Gastrocnemius medialis (tissue), 4 donors: ENCODE measurements at regions not wholly inside any gene's neighbourhood (a gene's known extent, or its start where the extent isn't known, plus 50 kb on each side); places are given as distances from the start of the nearest gene placed in this dataset.
"Not testable (repeated sequence)": the region's sequence is repeated elsewhere in the genome, so short reads cannot be mapped to it uniquely, and the experiment has no call there.

Experiments
- ATAC-seq, 2 donors: fragments of 150-250 bp; one replicate each; pipeline ENCODE4 v1.9.1; 2016
- DNase-seq, 2 donors: peaks; one replicate each; pipeline ENCODE4 v3.0.0-alpha.2; 2019
- H3K27ac ChIP-seq, 4 donors: fragments of 200-600 bp; sonication (generic); 1 replicate in 1 of 4; 2 replicates in 3 of 4; pipeline ENCODE4 v1.5.1; 2016 to 2018; ENCODE audit warnings: mild to moderate bottlenecking in 2 of 4, moderate library complexity in 1 of 4
- H3K27me3 ChIP-seq, 3 donors: fragments of 200-600 bp; sonication (generic) in 2 of 3; 1 replicate in 1 of 3; 2 replicates in 2 of 3; pipeline versions ENCODE4 v1.5.1 to v1.6.0; 2016 to 2019; ENCODE audit warnings: mild to moderate bottlenecking in 1 of 3, moderate library complexity in 1 of 3
- H3K36me3 ChIP-seq, 2 donors: fragments of 200-600 bp; sonication (generic) in 1 of 2; one replicate each; pipeline ENCODE4 v1.5.1; 2017 to 2018
- H3K4me1 ChIP-seq, 2 donors: fragments of 200-600 bp; sonication (generic) in 1 of 2; one replicate each; pipeline ENCODE4 v1.5.1; 2016 to 2017; ENCODE audit warnings: mild to moderate bottlenecking in 2 of 2
- H3K4me3 ChIP-seq, 4 donors: fragments of 200-600 bp; sonication (generic) in 3 of 4; 1 replicate in 1 of 4; 2 replicates in 3 of 4; pipeline ENCODE4 v1.5.1; 2016 to 2019; ENCODE audit warnings: mild to moderate bottlenecking in 2 of 4
- H3K9me3 ChIP-seq, 3 donors: fragments of 200-600 bp; sonication (generic) in 2 of 3; 1 replicate in 1 of 3; 2 replicates in 2 of 3; pipeline ENCODE4 v1.5.1; 2016 to 2019
- CTCF ChIP-seq, 5 experiments: fragments of 450-650 bp in 3 of 5; fragments of 200-600 bp in 2 of 5; sonication (generic) in 2 of 5; IDR thresholded peaks in 4 of 5; conservative IDR thresholded peaks in 1 of 5; 1 replicate in 4 of 5; 2 replicates in 1 of 5; pipeline ENCODE4 v1.5.1; 2016 to 2019; ENCODE audit warnings: antibody characterized with exemption in 5 of 5, mild to moderate bottlenecking in 3 of 5, moderate library complexity in 3 of 5
- POLR2A ChIP-seq, 2 donors: fragments of 450-650 bp; IDR thresholded peaks; one replicate each; pipeline ENCODE4 v1.6.1; 2017; ENCODE audit warnings: antibody characterized with exemption in 2 of 2, mild to moderate bottlenecking in 2 of 2, moderate library complexity in 2 of 2
- in situ Hi-C, 4 donors: fragments of 200-750 bp; cut with MboI; loops; one replicate each; pipeline versions ENCODE4 v1.15.0 to v1.8.0; 2017; ENCODE audit warnings: low sequenced_read_pairs in 4 of 4
- intact Hi-C: fragments of 100-400 bp; cut with DNase I; formaldehyde crosslinking; loops from one replicate; pipeline ENCODE4 v1.15.1; 2023; ENCODE audit warnings: low total_unique reads

GRCh38 chr13:90047600-90047999 is 1299.9 kb upstream of the MIR17HG start:
- Histone ChIP-seq H3K36me3 (no peaks in the 10 kb centered on the region), H3K27me3 (no peaks in the 10 kb centered on the region), H3K9me3 (no peaks in the 10 kb centered on the region), H3K4me1 (no peaks in the 10 kb centered on the region), H3K4me3 (no peak overlapping the region), H3K27ac (no peak overlapping the region)
- ATAC-seq: no peak
- no peak for DNase-seq
- intact Hi-C loops: no loop called here
- in situ Hi-C loops: no loop called here
- TF ChIP-seq CTCF (IDR thresholded peaks at IDR 0.05 in 4 of 5, conservative IDR thresholded peaks at IDR 0.05 in 1 of 5) (no peak), POLR2A (IDR thresholded peaks at IDR 0.05) (no peak)

DNA sequence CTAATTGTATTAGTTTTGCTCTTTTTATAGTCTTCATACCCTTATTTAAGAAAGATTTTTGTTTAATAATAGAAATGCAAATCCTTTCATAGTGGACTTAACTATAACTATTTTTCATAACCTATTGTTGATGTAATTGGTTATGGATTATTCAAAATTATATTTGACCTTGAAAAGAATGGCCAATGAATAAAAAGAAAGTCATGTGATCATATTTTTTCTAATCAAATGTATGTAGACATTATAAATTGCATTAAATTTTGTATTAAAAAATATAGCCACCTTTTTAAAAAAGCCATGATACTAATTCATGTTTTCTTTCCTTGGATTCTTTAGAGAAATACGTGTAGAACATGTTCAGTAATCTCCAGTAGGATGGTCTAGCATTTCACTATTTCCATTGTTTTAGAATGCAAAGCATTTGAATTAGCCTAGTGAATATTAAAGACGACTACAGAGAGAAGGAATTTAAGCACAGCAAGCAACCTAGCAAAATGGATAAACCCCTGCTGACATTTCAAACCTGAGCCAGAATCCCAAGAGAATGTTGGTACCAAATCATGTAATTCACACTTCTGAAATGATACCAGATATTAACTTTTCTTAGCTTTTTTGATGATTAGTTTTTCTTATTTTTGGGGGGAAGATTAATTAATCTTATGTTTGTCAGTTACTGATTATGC is 1297.4 kb upstream of the MIR17HG start:
- in situ Hi-C loops: no loop called here
- Histone ChIP-seq H3K4me3 (no peak overlapping the region), H3K36me3 (no peaks in the 10 kb centered on the region), H3K9me3 (no peaks in the 10 kb centered on the region), H3K4me1 (no peaks in the 10 kb centered on the region), H3K27me3 (no peaks in the 10 kb centered on the region), H3K27ac (no peak overlapping the region)
- no peak for DNase-seq
- intact Hi-C loops: no loop called here
- ATAC-seq: no peak
- TF ChIP-seq POLR2A (IDR thresholded peaks at IDR 0.05) (no peak), CTCF (IDR thresholded peaks at IDR 0.05 in 4 of 5, conservative IDR thresholded peaks at IDR 0.05 in 1 of 5) (no peak)

DNA sequence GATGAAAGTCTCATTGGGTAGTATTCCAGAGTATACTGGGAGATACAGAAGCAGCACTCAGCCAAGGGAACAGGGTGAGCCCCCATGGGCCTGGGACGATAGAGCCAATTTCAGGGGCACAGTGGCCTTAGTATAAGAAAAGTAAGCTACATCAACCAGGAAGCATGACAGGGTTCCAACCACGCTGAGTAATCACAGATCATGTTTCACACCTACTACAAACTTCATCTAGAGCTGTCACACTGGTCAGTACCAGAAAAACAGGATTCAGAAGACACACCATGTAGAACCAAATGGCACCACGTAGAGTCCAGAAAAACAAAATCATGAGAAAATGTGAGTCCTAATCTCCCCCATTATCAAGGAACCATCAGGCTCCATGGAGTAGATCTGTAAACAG is 1292.4 kb upstream of the MIR17HG start:
- no peaks in the 10 kb centered on the region for H3K27me3 ChIP-seq
- no peaks in the 10 kb centered on the region for H3K36me3 ChIP-seq
- DNase-seq (no peak), ATAC-seq (no peak)
- intact Hi-C loops (no loop called here), in situ Hi-C loops (no loop called here)
- no peak for TF ChIP-seq CTCF (IDR thresholded peaks at IDR 0.05 in 4 of 5, conservative IDR thresholded peaks at IDR 0.05 in 1 of 5)
- TF ChIP-seq POLR2A (IDR thresholded peaks at IDR 0.05): no peak
- H3K4me1 ChIP-seq: no peaks in the 10 kb centered on the region
- H3K9me3 ChIP-seq: no peaks in the 10 kb centered on the region
- no peak overlapping the region for H3K4me3 ChIP-seq
- no peak overlapping the region for H3K27ac ChIP-seq

DNA sequence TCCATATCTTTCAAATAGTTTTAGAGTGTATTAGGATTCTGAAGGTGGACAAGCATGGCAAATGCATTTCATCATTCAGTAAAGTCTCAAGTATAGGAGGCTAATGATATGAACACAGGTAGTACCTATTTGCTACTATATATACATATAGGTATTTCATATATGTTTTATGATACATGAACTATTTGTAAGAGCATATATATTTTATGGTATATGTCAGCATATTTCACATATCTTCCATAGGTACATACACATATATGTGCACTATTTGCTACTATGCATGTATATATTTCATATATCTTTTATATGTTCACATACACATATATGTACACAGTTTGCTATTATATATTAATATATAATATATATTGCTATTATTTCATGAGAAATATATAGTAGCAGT is 1291.7 kb upstream of the MIR17HG start:
- H3K9me3 ChIP-seq: no peaks in the 10 kb centered on the region
- DNase-seq: no peak
- H3K27ac ChIP-seq: no peak overlapping the region
- H3K27me3 ChIP-seq: no peaks in the 10 kb centered on the region
- intact Hi-C loops (no loop called here), in situ Hi-C loops (no loop called here)
- H3K4me1 ChIP-seq: no peaks in the 10 kb centered on the region
- ATAC-seq: no peak
- H3K4me3 ChIP-seq: no peak overlapping the region
- TF ChIP-seq CTCF (IDR thresholded peaks at IDR 0.05 in 4 of 5, conservative IDR thresholded peaks at IDR 0.05 in 1 of 5) (no peak), POLR2A (IDR thresholded peaks at IDR 0.05) (no peak)
- no peaks in the 10 kb centered on the region for H3K36me3 ChIP-seq

DNA sequence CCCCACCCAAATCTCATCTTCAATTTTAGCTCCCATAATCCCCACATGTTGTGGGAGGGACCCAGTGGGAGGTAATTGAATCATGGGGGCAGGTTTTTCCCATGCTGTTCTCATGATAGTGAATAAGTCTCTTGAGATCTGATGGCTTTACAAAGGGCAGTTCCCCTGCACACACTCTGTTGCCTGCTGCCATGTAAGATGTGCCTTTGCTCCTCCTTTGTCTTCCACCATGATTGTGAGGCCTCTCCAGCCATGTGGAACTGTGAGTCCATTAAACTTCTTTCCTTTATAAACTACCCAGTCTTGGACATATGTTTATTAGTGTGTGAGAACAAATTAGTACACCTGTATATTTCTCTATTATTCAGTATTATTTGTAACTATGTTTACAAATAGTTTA is 1283.3 kb upstream of the MIR17HG start:
- H3K9me3 ChIP-seq, DNase-seq, H3K27me3 ChIP-seq, in situ Hi-C loops, ATAC-seq, H3K27ac ChIP-seq, intact Hi-C loops, H3K36me3 ChIP-seq, H3K4me3 ChIP-seq, H3K4me1 ChIP-seq: not testable (repeated sequence)
